Sigmoid colon (tissue), 6 donors: ENCODE measurements at regions not wholly inside any gene's neighbourhood (a gene's known extent, or its start where the extent isn't known, plus 50 kb on each side); places are given as distances from the start of the nearest gene placed in this dataset.

ENCODE experiments used
- DNase-seq: peaks from one replicate; pipeline ENCODE4 v3.0.0-alpha.2; 2019
- H3K27ac ChIP-seq, 4 donors: fragments of 200-600 bp; sonication (generic); one replicate each; pipeline ENCODE4 v1.5.1; 2016 to 2019; ENCODE audit warnings: mild to moderate bottlenecking in 1 of 4
- H3K27me3 ChIP-seq, 3 donors: fragments of 200-600 bp; sonication (generic); one replicate each; pipeline ENCODE4 v1.5.1; 2019; ENCODE audit warnings: mild to moderate bottlenecking in 1 of 3
- H3K36me3 ChIP-seq, 4 donors: fragments of 200-600 bp; sonication (generic); one replicate each; pipeline ENCODE4 v1.5.1; 2016 to 2019
- H3K4me1 ChIP-seq, 4 donors: fragments of 200-600 bp; sonication (generic); one replicate each; pipeline ENCODE4 v1.5.1; 2017 to 2019
- H3K4me3 ChIP-seq, 4 donors: fragments of 200-600 bp; sonication (generic); one replicate each; pipeline ENCODE4 v1.5.1; 2017 to 2019; ENCODE audit warnings: mild to moderate bottlenecking in 2 of 4, moderate library complexity in 1 of 4
- H3K9me3 ChIP-seq, 4 donors: fragments of 200-600 bp in 3 of 4; sonication (generic) in 3 of 4; one replicate each; pipeline versions ENCODE4 v1.5.1 to v1.6.1; 2013 to 2019
- EP300 ChIP-seq, 4 donors: sonication (generic); formaldehyde crosslinking; IDR thresholded peaks; one replicate each; pipeline ENCODE4 v1.6.1; 2017; ENCODE audit warnings: antibody characterized with exemption in 4 of 4
- POLR2A ChIP-seq, 2 donors: fragments of 450-650 bp; IDR thresholded peaks; one replicate each; pipeline ENCODE4 v1.6.1; 2016; ENCODE audit warnings: antibody characterized with exemption in 2 of 2, mild to moderate bottlenecking in 2 of 2, moderate library complexity in 2 of 2
- POLR2AphosphoS5 ChIP-seq, 4 donors: sonication (generic); formaldehyde crosslinking; IDR thresholded peaks; one replicate each; pipeline ENCODE4 v1.6.1; 2017; ENCODE audit warnings: antibody characterized with exemption in 4 of 4
- WGBS, 2 donors: extraction: QIAGEN DNeasy Blood & Tissue Kit; methylation state at CpG; one replicate each; pipeline ENCODE4 v1.1.7; 2013; 5-methylcytosine and 5-hydroxymethylcytosine counted together
- intact Hi-C: fragments of 100-400 bp; cut with DNase I; formaldehyde crosslinking; loops from one replicate; pipeline ENCODE4 v1.15.1; 2023
- TF ChIP-seq, protein P1 (sequence below), 4 experiments: fragments of 450-650 bp in 3 of 4; fragments of 200-600 bp in 1 of 4; IDR thresholded peaks; one replicate each; pipeline ENCODE4 v1.5.1; 2016 to 2019; ENCODE audit warnings: antibody characterized with exemption in 4 of 4, mild to moderate bottlenecking in 3 of 4, moderate library complexity in 2 of 4
- donor health status: healthy with polysubstance abuse.
- donor health status: healthy.

DNA sequence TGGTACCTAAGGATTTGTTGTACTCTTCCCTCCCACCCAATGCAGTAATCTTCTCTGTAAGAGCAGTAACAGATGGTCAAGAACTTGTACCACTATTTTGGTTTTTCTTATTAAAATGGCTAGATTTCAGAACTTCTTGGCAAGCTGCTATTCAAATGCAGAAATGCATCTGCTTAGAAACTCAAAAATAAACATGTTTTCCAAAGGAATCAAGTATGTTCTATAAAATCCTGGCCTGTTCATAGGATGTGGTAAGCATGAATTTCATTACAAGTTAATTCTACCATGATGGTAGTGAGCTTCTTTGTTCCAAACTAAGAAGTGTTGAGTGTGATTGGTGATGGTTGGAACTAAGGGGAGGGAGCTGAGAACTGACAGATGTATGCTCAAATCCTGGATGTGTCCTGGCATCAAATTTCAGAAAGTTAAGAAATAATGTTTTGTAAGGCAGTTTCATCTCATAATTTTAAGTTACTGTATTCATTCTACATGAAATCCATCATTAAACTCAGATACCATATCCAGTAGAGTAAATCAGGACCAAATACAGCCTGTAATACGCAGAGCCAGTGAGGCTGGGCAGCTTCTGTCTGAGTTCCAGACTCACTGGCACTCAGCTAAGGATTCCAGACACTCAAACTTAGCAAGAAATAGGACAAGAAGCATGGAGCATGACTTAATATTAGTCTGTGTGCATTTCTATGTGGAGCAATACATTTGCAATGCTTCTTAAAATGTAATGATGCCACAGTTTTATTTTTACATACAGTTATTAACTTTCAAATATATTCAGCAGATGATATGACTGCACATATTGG lies 119.6 kb downstream of the TES start:
- TF ChIP-seq POLR2AphosphoS5 (IDR thresholded peaks at IDR 0.05) (peak in 1 of 4 donors; percentile 38), EP300 (IDR thresholded peaks at IDR 0.05) (no peak)
- TF ChIP-seq, protein P1, sequence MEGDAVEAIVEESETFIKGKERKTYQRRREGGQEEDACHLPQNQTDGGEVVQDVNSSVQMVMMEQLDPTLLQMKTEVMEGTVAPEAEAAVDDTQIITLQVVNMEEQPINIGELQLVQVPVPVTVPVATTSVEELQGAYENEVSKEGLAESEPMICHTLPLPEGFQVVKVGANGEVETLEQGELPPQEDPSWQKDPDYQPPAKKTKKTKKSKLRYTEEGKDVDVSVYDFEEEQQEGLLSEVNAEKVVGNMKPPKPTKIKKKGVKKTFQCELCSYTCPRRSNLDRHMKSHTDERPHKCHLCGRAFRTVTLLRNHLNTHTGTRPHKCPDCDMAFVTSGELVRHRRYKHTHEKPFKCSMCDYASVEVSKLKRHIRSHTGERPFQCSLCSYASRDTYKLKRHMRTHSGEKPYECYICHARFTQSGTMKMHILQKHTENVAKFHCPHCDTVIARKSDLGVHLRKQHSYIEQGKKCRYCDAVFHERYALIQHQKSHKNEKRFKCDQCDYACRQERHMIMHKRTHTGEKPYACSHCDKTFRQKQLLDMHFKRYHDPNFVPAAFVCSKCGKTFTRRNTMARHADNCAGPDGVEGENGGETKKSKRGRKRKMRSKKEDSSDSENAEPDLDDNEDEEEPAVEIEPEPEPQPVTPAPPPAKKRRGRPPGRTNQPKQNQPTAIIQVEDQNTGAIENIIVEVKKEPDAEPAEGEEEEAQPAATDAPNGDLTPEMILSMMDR (IDR thresholded peaks at IDR 0.05) = no peak
- intact Hi-C loops = no loop called here
- no peaks in the 10 kb centered on the region for H3K27me3 ChIP-seq
- peaks cover 0 to 30% (median 23%) of the 10 kb centered on the region in 4 donors for H3K4me1 ChIP-seq
- H3K27ac ChIP-seq = peak overlapping the region; percentile 10 to 61 (median 58)
- H3K36me3 ChIP-seq = no peaks in the 10 kb centered on the region
- WGBS, 2 donors = 75 to 89% methylated on average over 1 of the region's 1 CpG
- H3K4me3 ChIP-seq = no peak overlapping the region
- DNase-seq = no peak
- H3K9me3 ChIP-seq = no peaks in the 10 kb centered on the region

DNA sequence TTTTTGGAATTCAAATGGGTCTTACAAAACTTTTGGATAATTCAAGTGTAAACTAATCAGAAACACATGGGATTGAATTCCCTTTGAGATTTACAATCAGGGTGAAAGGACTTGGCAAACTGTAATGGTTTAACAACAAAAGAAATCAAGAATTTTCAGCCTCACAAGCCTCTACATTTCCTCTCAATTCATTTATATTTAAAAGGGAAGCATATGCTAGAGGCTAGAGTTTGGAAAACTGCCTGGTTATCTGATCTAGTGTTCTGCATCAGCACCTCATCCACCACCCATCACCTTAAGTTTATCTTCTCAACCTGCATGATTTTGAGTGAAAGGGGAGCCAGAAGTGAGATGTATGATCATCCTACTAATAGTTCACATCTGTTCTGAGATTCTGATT lies 120.7 kb downstream of the TES start:
- no peaks in the 10 kb centered on the region for H3K9me3 ChIP-seq
- H3K36me3 ChIP-seq = no peaks in the 10 kb centered on the region
- H3K4me3 ChIP-seq = no peak overlapping the region
- no peak for DNase-seq
- intact Hi-C loops = no loop called here
- H3K27ac ChIP-seq = peak overlapping the region in 1 of 4 donors; percentile 12
- peaks cover 0 to 20% (median 18%) of the 10 kb centered on the region in 4 donors for H3K4me1 ChIP-seq
- TF ChIP-seq POLR2A (IDR thresholded peaks at IDR 0.05) = no peak
- no peaks in the 10 kb centered on the region for H3K27me3 ChIP-seq

DNA sequence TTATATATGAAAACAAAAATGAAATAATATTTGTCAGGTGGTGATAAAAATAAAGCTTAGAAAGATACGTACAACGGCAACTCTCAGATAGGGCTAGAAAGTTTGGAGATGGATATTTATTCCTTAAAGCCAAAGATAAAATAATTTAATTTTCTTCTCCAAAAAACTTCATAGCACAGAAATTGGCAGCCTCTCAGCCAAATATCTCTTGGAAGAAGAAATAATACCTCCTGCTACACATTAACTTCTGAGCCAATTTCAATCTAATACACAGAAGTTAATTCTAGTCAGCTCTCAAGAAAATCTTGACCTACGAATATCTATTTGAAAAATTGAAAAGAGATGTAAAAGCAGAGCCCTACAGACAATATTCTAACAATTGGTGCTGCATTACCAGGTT lies 122.4 kb downstream of the TES start:
- no peaks in the 10 kb centered on the region for H3K27me3 ChIP-seq
- TF ChIP-seq POLR2A (IDR thresholded peaks at IDR 0.05) = no peak
- TF ChIP-seq POLR2AphosphoS5 (IDR thresholded peaks at IDR 0.05) = no peak
- TF ChIP-seq, protein P1 (IDR thresholded peaks at IDR 0.05) = no peak
- no peak for TF ChIP-seq EP300 (IDR thresholded peaks at IDR 0.05)
- H3K9me3 ChIP-seq = no peaks in the 10 kb centered on the region
- H3K4me1 ChIP-seq = peaks cover 0 to 27% (median 17%) of the 10 kb centered on the region in 4 donors
- no peaks in the 10 kb centered on the region for H3K36me3 ChIP-seq
- 87 to 94% methylated on average over 3 of the region's 3 CpGs for WGBS, 2 donors
- no peak overlapping the region for H3K27ac ChIP-seq
- intact Hi-C loops = no loop called here
- H3K4me3 ChIP-seq = no peak overlapping the region
- no peak for DNase-seq

DNA sequence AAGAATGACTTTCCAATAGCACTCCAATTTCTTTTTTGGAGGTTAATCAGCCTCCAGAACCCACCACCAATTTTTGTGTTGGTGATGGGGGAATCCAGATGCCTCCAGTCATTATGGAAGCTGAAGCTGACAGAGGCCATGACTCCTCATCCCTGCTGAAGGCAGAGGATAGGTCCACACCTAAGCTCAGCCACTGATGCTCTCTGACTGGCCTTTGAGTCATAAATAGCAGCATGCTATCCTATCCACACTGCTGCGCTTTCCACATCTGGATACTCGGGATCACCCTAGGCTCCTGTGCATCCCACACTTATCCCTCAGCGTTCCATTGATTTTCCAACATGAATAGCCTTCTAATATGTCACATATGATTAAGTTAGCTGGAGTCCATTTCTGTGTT lies 124.2 kb downstream of the TES start:
- 95% methylated on average over 3 of the region's 3 CpGs for WGBS, 2 donors
- intact Hi-C loops = no loop called here
- H3K4me1 ChIP-seq = peaks cover 0 to 44% (median 20%) of the 10 kb centered on the region in 4 donors
- TF ChIP-seq POLR2A (IDR thresholded peaks at IDR 0.05) (no peak), EP300 (IDR thresholded peaks at IDR 0.05) (no peak), POLR2AphosphoS5 (IDR thresholded peaks at IDR 0.05) (no peak)
- TF ChIP-seq, protein P1 (IDR thresholded peaks at IDR 0.05) = no peak
- no peak overlapping the region for H3K27ac ChIP-seq
- H3K4me3 ChIP-seq = no peak overlapping the region
- no peaks in the 10 kb centered on the region for H3K27me3 ChIP-seq
- H3K36me3 ChIP-seq = no peaks in the 10 kb centered on the region
- DNase-seq = no peak
- no peaks in the 10 kb centered on the region for H3K9me3 ChIP-seq

DNA sequence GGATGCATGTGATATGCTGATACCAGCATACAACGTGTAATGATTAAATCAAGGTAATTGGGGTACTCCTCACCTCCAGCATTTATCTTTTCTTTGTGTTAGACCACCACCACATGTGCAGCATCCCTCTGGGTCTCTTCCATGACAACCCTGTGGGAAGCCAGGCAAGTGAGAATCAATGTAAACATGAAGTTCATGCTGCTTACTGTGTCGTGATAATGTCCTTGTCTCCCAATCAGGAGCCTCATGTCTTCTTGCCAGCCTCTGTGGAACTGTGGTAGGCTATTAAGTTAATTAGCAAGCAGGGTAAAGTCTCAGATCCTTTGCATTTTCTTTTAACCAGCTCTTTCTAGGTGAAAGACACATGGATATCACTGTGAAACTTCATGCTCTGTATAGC lies 126.7 kb downstream of the TES start:
- H3K36me3 ChIP-seq = no peaks in the 10 kb centered on the region
- intact Hi-C loops = no loop called here
- no peaks in the 10 kb centered on the region for H3K9me3 ChIP-seq
- 75 to 83% methylated on average over 2 of the region's 2 CpGs for WGBS, 2 donors
- DNase-seq = no peak
- H3K27me3 ChIP-seq = no peaks in the 10 kb centered on the region
- peaks cover 0 to 46% (median 15%) of the 10 kb centered on the region in 4 donors for H3K4me1 ChIP-seq
- H3K27ac ChIP-seq = no peak overlapping the region
- H3K4me3 ChIP-seq = no peak overlapping the region
- TF ChIP-seq POLR2AphosphoS5 (IDR thresholded peaks at IDR 0.05) = no peak
- TF ChIP-seq EP300 (IDR thresholded peaks at IDR 0.05) = no peak
- TF ChIP-seq, protein P1 (IDR thresholded peaks at IDR 0.05) = no peak
- TF ChIP-seq POLR2A (IDR thresholded peaks at IDR 0.05) = no peak
